NCI-H2107 (cell line): ENCODE measurements at regions not wholly inside any gene's neighbourhood (a gene's known extent, or its start where the extent isn't known, plus 50 kb on each side); places are given as distances from the start of the nearest gene placed in this dataset.

Experiments used
- DNase-seq: peaks from one replicate; lab custom pipeline; 2025; lab: John Stamatoyannopoulos, UW

GRCh38 chr11:131192628-131193027 lies 177.8 kb upstream of the NTM start:
- DNase-seq, result no peak

- DNase-seq, result no peak
These were observed 177.3 kb upstream of the NTM start for GRCh38 chr11:131193031-131193501.

DNA sequence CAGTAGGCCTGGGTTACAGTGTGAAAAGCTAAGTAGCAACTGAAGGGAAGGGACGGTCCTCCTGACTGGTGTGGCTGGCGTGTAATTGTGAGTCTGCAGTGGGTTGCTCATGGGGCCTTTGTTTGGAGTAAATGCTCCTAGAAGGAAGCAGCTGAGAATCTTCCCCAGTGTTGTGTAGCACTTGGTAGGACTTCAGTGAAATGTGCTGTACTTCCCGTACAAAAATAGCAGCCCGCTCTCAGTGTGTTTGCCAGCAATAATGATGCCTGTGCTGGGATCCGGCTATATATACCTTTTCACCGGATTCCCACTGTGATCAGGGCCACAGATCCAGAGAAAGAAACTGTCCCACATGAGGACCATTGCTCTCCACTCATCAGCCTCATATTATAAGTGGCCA lies 175.7 kb upstream of the NTM start:
- no peak for DNase-seq

- DNase-seq, result no peak
These were observed 174.5 kb upstream of the NTM start for GRCh38 chr11:131195661-131196517.

- DNase-seq, result no peak
These were observed 172.0 kb upstream of the NTM start for GRCh38 chr11:131198161-131199014.

GRCh38 chr11:131199015-131199280 lies 171.5 kb upstream of the NTM start:
- DNase-seq, result no peak

- no peak for DNase-seq
These were observed 168.7 kb upstream of the NTM start for GRCh38 chr11:131201674-131202073.

- DNase-seq, result no peak
These were observed 167.4 kb upstream of the NTM start for GRCh38 chr11:131203040-131203439.

- DNase-seq, result no peak
These were observed 166.1 kb upstream of the NTM start for GRCh38 chr11:131204282-131204681.

DNA sequence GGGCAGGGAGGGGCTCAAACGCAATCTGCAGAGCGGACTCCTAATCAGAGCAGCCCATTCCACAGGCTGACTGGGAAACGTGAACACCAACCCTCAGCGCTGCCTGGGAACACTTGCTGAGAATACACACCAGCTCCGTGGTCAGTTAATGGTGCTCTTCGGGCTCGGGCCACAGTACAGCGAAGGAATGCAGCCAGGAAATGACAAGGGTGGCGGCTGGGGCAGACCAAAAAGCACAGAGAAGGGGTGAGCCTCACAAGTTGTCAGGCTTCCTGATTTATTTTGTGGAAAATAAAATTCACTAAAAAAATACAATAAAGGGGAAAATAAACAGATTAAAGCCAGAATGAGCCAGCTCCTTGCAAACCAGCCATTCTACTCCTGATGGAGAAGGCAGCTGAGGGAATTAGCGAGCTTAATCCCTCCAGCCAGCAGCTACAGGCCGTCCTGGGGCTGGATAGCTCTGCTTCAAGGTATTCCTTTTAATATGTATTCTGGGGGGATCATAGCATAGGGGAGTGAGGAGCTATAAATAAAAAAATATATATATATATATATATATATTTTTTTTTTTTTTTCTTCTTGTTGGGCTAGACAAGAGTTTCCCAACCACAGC lies 165.5 kb upstream of the NTM start:
- no peak for DNase-seq

DNA sequence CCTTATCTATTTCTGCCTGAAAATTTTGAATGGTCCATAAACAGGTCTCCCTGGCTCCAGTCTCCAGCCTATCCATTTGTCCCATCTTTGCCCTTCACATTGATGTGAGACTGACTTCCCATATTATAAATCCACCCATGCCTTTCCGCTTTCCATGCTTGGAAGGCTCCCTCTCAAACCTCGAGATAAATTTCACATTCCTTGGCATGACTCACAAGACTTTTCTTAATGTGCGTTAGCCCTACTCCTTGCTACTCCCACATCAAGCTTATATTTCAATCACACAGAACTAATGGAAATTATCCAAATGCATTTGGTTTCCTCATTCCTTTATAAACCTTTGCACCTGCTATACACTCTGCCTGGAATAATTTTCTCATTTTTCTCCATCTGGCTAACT lies 163.7 kb upstream of the NTM start:
- no peak for DNase-seq

- no peak for DNase-seq
These were observed 162.5 kb upstream of the NTM start for GRCh38 chr11:131207901-131208300.

DNA sequence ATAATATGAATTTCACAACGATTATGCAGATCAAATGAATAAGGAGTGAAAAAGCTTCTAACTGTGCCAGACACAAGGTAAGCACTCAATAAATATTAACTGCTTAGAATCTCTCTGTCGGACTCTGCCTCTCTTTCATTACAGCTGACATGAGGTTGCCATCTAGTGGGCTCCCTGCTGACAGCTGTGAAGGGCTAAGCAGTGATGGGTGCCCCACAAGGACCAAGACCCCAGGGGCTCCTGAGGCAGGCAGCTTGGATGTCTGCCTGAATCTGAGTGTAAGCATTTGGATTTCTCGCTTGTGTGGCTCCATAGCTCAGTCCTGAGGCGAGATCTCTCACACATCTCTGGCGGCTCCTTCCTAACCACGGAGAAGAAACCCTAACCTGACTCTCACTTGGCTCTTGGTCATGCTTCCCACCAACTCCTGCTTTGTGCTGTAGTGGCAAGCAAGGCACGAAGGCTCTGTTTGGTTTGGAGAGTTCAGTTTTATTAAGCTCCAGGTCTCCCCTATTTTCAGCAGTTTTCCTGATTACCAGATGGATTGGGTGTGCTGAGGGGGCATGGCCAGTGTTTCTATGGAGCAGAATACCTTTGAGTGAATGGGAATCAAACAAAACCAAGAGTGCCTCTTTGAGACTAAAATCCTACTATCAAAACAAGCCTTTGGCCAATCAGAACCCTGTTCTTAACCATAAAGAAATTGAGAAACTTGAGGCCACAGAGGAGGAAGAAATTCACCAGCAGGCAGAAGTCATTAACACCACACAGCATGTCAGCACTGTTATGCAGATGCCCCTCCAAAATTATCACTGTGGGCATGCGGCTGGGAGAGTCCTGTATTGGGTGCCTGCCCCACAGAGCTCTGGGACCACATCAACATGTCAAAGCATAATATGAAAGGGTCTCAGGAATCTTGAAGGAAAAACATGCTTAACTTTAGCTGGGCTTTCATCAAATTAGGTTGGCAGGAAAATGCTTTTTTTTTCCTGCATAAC lies 152.8 kb upstream of the NTM start:
- no peak for DNase-seq

DNA sequence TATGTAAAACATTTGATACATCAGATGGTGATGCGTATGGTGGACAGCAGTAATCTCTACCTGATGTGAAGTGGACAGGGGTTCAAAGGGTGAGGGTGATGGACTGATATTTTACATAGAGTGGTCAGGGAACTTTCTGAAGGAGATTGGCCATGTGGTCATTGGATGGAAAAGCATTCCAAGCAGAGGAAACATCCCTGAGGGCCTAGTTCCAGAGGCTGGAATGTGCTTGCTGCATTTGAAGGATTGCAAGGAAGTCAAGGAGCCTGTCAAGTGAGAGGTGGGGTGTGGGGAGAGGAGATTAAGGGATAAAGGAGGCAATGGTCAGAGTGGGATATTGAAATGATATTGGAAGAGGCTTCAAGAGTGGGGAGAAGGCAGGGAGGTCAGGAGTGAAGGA lies 151.9 kb upstream of the NTM start:
- no peak for DNase-seq

GRCh38 chr11:131219646-131220045 lies 150.8 kb upstream of the NTM start:
- no peak for DNase-seq

GRCh38 chr11:131223198-131223991 lies 147.0 kb upstream of the NTM start:
- no peak for DNase-seq

DNA sequence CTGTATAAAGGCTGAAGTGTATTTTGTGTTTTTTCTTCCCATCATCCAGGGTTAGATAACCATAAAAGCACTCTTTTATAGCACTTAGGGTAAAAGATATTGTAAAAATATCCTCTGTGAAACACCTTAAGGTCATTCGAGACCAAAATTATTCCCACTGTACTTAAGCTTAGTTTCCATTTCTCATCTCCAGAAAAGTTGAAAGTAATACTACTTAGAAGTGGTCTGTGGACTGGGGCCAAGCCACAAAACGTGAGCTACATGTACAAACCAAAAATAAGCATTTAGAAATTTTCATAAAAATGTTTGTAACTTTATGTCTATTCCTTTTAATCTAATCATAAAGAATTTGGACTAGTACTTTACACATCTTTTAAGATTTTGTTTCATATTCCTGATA lies 142.0 kb upstream of the NTM start:
- no peak for DNase-seq

- DNase-seq, result no peak
These were observed 141.2 kb upstream of the NTM start for GRCh38 chr11:131229221-131229620.

DNA sequence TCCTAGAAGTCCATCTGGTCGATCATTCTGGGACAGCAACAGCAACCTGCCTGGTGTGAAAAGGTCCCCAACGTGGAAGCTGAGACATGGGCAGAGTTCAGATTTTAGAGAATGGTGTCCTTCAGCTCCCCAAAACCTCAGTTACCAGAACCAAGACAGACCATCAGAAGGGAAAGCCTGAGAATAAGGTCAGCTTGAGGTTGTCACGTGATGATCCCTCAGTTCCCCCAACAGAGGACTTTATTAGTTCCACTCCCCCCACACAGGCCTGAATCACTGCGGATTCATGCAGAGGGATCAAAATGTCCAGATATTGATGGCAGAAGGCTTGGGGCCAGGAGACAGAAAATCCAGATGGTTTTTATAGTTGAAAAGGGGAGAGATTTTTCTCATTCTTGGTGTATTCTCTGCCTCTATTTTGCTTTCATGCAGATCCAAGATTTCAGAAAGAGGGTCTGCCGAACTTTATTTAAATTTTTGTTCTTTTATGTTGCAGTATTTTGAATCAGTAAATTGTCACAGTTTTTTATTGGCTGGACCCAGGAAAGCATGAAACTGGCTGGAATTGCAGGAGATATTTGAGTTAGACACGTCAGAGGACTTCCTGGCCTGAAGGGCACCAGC lies 139.0 kb upstream of the NTM start:
- no peak for DNase-seq

DNA sequence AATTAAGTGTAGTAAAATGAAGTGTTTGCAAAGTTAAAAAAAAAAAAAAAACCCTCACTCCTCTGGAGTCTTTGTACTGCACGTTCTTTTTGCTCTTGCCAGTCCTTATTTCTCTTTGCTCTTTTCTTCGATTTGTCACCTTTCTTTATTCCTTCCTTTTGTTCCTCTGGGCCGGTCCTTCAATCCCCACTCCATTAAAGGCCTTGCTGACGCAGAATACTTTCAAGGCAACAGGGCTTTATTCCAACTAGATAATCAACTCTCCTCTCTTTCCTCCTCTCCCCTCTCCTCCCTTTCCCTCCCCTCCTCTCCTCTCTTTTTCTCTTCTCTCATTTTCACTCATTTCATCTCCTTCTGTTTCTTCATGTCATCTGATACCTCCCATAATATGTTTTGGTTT lies 138.2 kb upstream of the NTM start:
- DNase-seq, result no peak
